GM18498 (cell line): ENCODE measurements at regions not wholly inside any gene's neighbourhood (a gene's known extent, or its start where the extent isn't known, plus 50 kb on each side); places are given as distances from the start of the nearest gene placed in this dataset.

ENCODE experiments used
- ATAC-seq: cut with Tn5 transposase; IDR thresholded peaks from one replicate; pipeline ENCODE4 v1.9.1; 2021; ENCODE audit warnings: mild to moderate bottlenecking, moderate library complexity; ENCODE audit not compliant: unreplicated experiment

DNA sequence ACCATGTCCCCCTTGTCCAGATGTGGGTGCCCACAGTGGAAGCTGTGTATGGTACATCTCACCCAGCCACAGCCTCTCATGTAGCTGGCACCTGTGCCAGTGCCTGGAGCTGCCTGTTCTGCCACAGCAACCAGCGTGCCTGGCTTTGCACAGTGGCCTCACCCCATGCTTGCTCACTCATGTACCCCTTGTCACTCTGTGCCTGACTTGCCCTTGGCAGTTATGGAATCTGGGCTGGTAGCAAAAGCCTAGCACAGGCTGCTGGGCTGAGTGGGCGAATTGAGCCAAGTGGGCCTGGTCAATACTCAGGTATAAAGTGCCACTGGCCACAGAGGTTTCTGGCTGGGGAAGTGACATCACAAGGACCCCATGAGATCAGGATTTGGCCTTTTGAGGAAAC lies 264.2 kb downstream of the INSC start:
- ATAC-seq, result no peak

DNA sequence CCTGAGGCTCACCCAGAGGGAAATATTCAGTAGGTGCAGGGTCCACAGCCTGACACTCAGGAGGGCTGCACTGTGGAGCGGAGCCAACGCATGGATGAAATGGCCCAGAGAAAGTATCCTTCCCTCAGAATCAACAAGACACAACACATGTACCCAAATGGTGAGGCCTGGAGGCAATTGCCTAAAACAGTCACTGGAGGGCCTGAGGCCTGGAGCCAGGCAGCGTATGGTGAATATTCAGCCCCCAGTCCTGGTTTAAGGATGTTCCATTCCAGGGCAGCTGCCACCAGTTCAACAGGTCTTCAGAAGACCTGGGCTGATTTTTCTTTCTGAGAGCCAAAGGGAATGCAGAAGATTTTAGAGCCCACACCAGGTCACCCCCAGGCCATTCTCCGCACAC lies 264.8 kb downstream of the INSC start:
- no peak for ATAC-seq

DNA sequence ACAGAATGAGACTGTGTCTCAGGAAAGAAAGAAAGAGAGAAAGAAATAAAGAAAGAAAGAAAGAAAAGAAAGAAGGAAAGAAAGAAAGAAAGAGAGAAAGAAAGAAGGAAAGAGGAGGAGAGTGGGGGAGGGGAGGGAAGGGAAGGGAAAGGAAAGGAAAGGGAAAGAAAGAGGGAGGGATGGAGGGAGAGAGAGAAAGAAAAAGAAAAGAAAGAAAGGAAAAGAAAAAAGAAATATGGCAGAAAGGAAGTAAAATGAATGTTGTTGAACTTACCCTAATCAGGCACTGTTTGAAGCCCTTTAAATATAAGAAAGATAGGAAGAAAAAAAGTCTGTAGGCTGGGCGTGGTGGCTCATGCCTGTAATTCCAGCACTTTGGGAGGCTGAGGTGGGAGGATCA lies 276.1 kb downstream of the INSC start:
- ATAC-seq, result no peak

DNA sequence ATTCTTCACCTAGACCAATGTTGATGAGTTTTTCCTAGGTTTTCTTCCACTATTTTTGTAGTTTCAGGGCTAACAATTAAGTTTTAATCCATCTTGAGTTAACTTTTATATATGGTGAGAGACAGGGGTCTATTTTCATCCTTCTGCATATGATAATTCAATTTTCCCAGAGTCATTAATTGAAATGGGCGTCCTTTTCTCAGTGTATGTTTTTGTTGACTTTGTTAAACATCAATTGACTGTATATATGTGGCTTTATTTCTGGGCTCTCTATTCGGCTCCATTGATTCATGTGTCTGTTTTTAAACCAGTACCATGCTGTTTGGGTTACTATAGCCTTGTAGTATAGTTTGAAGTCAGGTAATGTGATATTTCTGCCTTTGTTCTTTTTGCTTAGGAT lies 282.1 kb downstream of the INSC start:
- ATAC-seq, result no peak

DNA sequence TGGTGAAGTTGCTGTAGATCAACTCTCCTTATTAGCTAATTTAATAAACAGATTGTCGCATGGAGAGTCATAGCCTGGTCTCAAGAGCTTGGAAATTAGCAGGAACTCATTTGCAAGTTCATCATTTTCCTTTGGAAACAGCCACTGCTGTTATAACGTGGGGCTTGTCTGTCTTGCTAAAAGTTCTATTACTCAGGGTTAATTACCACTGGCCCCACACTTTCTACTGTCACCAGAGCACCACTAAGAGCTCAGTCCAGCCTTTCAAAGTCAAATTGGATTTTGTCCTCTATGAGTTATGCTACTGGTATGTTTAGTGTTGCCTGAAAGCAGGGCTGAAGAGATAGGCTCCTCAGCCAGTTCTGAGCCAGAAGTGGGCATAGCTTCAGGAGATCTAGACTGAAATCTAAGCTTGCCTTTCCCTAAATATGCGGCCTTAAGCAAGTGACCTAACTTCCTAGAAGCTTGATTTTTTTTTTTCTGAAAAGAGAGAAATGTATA lies 292.2 kb downstream of the INSC start:
- ATAC-seq, result no peak

DNA sequence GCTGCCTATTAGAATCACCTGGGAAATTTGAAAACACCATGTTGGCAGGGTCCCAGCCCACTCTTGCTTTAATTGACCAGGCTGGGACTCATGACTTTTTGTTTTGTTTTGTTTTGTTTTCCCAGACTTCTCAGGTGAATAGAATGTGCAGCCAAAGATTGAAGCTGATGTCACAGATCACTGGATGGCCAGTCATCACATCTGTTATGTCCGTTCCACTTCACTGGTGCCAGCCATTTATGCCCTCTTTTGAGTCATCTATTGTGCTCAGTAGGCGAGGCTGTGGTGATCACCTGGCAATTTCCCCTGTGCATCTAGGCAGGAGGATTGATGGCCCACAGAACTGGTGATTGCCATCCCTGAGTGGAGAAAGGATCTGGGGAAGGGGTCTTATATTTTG lies 297.3 kb downstream of the INSC start:
- no peak for ATAC-seq

DNA sequence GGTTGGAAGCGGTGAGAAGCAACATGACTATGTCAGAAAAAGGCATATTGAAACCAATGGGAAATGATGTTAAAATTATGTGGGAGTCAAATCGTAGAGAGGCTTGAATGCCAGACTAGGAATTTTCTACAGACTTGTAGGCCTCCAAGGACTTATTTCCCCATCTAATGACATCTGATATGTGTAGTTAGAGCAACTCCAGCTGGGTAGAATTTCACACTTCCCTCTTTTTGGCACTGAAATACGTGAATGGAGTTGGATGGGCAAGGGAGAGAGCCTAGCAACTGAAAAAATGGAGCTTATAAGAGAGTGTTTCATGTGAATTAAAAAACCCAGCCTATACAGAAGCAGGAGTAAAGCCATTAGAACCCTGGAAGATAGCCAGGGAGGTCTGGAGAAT lies 304.2 kb downstream of the INSC start:
- ATAC-seq, result no peak

DNA sequence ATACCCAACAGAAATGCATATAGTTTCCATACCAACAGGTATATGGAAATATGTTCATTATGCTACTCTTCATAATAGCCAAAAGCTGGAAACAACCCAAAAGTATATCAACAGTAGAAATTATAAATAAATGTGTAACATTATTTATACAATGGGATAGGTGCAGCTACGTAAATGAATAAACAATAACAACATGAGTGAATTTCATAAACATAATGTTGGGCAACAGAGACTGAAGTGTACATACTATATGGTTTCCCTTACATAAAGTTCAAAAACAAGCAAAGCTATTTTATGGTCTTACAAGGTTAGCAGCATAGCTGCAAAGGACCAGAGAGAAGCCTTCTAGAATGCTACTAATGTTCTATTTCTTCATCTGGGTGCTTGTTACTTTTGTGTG lies 305.0 kb downstream of the INSC start:
- no peak for ATAC-seq

DNA sequence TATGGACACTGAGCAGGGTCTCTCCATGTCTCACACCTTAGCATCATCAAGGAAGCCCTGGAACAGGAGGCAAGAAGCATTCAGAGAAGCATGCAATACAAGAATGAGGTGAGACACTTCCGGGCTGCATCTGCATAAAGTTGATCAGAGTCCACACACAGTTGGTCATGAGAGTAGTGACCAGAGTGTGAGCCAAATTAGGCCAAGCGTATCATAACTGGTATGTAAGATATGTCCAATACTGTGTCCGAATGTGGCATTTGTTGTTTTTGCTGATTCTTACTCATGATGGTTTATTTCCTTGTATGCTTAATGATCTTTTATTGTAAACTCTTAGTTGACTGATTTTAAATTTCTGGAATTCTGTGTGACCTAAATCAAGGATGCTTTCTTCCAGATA lies 315.7 kb downstream of the INSC start:
- ATAC-seq, result no peak

DNA sequence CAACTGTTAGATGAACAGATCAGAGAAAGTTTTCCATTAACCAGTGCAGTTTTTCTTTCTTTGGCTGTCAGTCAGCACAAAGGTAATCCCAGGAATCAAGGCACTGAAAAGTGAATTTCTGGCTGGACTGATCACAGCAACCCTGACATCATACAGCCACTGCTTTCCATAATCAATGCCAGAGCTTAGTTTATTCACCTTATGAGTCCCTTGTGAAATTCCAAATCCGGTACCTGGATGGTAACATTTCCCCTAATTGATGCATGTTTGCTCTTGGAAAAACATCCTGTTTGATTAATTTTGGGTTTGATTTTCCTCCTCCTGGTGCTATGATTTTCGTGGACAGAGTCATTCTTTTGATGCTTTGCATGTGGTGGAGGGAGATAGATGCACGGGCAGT lies 319.8 kb downstream of the INSC start:
- no peak for ATAC-seq

DNA sequence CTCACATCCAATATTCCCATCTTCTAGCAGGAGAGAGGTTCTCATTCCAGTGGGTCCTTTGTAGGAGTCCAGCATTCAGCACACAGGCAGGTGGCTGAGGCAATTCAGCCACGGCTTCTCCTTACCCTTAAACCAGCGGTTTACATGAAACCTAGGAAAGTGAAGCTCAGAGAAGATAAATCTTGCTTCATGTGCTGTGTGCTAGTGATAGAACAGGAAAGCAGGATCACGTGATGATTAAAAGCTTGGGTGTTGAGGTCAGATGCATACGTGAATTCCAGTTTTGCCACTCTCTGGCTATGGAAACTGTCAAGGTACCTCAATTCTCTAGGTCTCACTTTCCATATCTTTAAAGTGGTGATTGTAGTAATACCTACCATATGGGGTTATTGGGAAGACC lies 331.6 kb downstream of the INSC start:
- no peak for ATAC-seq

DNA sequence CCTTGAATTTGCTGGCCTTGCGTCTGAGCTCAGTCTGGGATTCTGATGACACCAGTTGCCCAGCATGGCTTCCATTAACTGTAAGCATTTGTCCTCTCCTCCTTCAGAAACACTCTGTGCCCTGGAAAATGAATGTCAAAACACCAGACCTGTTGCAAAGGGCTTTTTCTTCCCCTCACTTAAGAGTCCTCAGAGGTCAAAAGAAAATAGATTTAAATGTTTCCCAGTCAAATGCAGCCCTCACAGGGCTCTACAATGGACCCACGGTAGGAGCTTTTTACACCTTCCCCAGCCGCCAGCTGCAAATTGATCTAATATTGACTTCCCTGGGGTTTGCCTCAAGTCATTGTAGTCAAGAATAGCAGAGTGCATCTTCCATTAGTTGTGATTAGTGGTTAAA lies 332.2 kb downstream of the INSC start:
- ATAC-seq, result no peak

DNA sequence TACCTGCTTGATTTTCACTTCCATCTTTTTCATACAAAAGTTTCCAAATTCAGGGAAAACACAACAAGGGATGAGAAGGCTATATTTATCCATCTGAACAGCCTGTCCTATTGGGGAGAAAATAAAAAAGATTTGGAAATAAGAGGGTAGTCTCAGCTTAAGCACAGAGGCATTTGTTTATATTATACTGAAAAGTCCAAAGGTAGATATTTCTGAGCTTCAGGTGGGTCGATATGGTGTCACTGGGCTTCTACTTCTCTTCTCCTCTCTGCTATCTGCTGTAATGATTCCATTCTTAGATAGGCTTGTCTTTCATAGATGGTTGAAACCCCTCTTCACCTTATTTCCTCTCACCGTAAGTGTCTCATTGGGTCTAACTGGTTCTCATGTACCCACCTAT lies 337.0 kb downstream of the INSC start:
- no peak for ATAC-seq

DNA sequence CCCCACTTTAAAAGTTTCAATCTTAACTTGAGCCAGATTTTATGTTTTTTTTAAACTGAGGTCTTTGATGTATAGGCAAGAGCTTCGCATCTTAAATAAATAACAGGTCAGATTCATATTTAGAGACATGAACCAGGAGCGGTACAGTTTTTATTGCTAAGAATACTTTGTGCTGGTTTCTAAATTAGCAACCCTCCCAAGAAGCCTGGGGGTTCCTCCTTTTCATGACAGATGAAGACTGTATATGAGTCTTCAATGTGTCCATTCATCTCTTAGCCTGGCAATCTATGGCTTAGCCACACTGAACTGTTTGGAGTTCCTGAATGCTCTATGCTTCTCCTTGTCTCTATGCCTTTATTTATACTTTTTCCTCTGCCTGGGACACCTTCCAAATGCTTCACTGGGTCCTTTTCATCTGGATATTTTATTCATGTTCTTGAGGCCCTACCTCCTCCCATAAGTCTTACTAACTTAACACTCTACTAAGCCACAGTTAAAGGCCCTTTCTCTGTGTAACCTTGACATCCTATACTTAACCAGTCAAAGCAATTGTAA lies 338.6 kb downstream of the INSC start:
- no peak for ATAC-seq

DNA sequence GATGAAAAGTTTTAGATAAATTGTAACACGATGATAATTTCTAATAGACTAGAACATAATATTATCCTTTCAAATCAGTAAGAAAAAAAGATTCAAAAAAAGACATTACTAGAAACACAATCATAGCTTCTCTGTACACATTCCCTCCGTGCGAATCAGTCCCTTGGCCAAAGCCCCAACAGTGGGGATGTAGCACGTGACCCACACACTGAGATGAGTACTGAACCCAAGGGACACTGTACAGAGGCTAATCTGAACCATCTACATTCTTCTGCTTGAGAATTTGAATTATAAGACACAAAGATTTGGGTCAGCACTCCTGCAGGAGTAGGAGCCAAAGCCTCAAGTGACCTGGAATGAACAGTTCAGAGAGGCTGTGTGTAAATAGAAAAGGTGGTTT lies 353.7 kb downstream of the INSC start:
- ATAC-seq, result no peak

DNA sequence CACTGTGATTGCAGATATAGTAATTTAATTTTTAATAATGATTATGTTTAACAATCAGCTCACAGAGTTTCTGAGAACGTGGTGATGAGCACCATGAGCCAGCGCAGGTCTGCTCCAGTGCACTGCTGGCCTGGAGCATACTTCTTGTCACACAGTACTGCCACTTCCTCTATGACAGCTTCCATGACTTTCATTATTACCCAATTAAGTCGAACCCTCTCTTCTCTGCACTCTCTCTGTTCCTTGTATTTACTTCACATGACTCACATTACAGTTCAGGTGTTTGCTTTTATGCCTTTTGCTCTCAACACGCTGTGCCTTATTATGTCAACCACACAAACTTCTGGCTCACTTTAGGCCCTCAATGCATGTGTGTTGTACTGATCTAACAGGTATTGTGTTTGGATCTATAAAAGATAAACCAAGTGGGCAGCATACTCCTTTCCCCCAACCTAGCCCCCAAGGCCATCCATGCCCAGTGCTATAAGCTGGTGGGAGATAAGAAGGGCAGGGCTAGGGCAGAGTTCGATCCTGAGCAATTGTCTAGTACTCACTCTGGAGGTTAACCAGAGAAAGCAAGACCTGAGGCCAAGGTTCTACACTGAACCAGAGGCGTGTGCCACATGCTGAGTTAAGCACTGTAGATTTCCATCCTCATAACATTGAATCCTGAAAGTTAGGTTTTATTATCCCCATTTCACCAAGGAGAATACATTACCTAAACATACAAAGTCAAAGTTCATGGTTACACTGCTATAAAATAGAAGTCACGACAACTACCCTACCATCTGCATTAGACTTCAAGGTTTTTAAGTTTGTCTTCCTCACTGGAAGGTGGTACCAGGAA lies 356.5 kb downstream of the INSC start:
- no peak for ATAC-seq

DNA sequence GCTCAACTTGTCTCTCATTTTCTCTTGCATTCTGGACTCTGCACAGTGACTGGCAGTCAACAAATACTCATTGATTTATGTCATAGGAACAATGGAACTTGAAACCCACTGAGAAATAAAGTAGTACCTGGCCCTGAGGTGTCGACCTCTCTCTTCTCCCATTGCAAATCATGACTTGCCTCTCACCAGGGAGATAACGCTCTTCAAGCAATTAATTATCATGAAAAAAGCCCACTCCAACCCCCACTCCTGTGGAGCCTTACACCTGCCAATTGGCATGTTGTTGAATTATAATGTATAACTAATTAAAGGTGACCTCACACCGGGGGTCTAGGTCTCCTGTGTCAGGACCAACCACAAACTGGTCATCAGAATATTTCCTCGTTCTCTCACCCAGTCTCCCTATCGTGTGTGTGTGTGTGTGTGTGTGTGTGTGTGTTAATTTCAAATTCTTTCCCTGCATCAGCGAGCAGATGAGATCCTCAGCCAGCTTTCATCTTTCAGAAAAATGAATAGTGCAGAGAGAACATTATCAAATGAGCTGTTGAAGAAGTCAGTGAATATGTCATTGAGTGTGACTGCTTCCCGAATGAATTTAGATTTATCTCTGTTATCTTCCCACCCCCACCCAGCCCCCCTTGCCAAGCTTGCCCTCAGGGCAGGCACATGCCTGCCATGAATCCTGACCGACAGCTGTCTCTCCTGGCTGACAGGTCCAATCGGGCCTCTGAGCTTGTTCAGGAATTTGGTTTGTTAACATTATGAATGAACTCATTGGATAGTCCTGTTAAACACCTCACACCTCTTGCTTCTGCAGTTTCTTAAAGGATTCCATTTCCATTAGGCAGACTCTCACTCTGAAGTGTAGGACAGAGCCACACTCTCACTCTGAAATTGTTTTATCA lies 357.4 kb downstream of the INSC start:
- ATAC-seq, result no peak

DNA sequence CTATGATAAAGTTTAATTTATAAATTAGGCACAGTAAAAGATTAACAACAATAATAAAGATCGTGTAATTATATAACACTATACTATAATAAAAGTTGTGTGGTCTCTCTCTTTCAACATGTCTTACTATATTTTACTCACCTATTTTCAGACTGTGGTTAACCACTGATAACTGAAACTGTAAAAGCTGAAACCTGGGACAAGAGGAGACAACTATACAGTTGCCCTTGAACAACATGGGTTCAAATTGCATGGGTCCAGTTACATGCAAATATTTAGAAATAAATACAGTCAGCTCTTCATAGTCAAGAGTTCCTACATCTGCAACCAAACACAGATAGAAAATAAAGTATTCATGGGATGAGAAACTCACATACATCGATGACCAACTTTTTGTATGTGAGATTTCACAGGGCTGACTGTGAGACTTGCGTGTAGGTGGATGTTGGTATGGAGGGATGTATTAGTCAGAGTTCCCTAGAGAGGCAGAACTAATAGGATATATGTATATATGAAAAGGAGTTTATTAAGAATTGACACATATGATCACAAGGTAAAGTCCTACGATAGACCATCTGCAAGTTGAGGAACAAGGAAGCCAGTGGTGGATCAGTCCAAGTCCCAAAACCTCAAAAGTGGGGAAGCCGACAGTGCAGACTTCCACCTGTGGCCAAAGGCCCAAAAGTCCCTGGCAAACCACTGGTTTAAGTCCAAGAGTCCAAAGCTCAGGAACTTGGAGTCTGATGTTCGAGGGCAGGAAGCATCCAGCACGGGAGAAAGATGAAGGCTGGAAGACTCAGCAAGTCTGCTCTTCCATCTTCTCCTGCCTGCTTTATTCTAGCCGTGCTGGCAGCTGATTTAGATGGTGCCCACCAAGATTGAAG lies 359.5 kb downstream of the INSC start:
- ATAC-seq, result peak; percentile 84

DNA sequence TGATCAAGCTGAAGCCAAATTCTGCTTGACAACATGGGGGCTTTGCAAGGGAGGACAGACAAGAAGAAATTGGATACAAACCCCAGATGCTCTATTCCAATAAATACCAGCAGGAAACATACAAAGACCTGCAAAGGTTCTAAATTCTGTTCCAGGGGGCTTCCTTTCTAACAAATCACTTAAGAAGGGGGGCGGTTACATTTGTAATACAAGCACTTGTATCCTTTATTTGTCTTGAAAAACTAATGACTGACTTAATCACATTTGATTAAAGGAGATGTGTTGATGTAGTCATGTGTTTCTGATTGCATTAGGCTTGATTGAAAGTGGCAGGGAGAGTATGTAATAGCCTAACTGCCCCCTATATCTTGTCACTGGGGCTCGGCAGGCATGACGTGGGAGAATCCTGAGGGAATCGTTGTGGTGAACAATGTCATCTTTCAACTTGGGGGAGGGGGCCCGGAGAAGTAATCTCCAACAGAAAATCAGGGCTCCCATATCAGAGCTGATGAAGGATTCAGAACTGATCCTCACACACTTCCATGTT lies 361.7 kb downstream of the INSC start:
- ATAC-seq, result no peak

DNA sequence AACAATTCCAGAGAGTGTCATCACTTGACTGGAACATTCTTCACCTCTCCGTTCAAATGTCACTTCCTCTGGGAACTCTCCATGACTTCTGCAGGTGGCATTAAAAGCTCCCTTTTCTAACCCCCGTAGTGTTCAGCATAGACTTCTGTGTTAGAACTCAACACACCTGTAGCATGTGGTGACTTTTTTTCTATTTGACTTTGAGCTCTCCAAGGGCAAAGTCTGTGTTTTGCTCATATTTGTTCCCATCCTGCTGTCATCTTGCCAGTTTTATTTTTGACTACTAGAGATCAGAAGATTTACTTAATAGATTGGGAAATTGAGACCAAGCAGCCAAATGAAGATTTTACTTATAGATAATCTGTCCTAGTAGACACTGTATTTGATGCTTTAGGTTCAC lies 367.1 kb downstream of the INSC start:
- ATAC-seq, result no peak
